ENCODE measurements at regions not wholly inside any gene's neighbourhood (a gene's known extent, or its start where the extent isn't known, plus 50 kb on each side); places are given as distances from the start of the nearest gene placed in this dataset.

DNA sequence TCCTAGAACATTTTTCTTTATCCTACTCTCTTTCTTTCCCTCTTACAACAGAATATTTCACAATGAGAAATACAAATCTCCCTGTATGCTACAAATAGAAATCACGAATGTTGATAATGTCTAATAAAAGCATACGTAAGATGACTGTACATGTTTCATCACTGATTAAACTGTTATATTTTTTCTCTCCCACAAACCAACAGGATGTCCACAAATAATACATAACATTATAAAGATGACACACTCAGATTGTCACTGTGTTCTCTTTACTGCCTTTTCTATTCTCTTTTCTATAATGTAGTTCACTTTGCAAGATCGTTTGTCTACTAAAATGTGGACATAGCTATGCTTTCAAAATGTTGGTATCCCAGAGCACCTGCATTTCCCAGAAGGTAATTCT is 90.7 kb upstream of the PARP8 start:
- no peak overlapping the region for H3K4me3 ChIP-seq (ENCODE audit: control insufficient read depth in 2 of 3, extremely low read depth in 1 of 3, insufficient read depth in 2 of 3, low read depth in 1 of 3, low read length in 3 of 3)
- H2AFZ ChIP-seq (ENCODE audit: control insufficient read depth, low read length): no peak overlapping the region
- no peaks in the 10 kb centered on the region for H3K4me1 ChIP-seq (ENCODE audit: control insufficient read depth, extremely low read depth, insufficient read depth, low read length)
- FAIRE-seq (no peak), DNase-seq (ENCODE audit: low read depth, low spot score) (no peak)
- H3K4me2 ChIP-seq (ENCODE audit: control insufficient read depth, extremely low read depth, insufficient read depth, low read depth, low read length): no peak overlapping the region
- dilution Hi-C loops (cut with MboI; ENCODE audit: extremely low pct_ligation_motif_present, low sequenced_read_pairs): no loop called here
- H3K9me1 ChIP-seq (ENCODE audit: control insufficient read depth, extremely low read depth, insufficient read depth, low read length): no peaks in the 10 kb centered on the region
- H3K9ac ChIP-seq (ENCODE audit: control insufficient read depth, extremely low read depth, insufficient read depth, low read length): no peak overlapping the region
- no peaks in the 10 kb centered on the region for H3K36me3 ChIP-seq (ENCODE audit: control insufficient read depth in 2 of 2, extremely low read depth in 1 of 2, insufficient read depth in 2 of 2, low read length in 2 of 2)
- no peak overlapping the region for H3K27ac ChIP-seq (ENCODE audit: control insufficient read depth, insufficient read depth, low read length)
- H3K27me3 ChIP-seq (ENCODE audit: control insufficient read depth, extremely low read depth, insufficient read depth, low read length): no peaks in the 10 kb centered on the region
- no peaks in the 10 kb centered on the region for H4K20me1 ChIP-seq (ENCODE audit: control insufficient read depth, extremely low read depth, insufficient read depth, low read length)
- no peaks in the 10 kb centered on the region for H3K79me2 ChIP-seq (ENCODE audit: control insufficient read depth, insufficient read depth, low read length)
- TF ChIP-seq, protein P1, sequence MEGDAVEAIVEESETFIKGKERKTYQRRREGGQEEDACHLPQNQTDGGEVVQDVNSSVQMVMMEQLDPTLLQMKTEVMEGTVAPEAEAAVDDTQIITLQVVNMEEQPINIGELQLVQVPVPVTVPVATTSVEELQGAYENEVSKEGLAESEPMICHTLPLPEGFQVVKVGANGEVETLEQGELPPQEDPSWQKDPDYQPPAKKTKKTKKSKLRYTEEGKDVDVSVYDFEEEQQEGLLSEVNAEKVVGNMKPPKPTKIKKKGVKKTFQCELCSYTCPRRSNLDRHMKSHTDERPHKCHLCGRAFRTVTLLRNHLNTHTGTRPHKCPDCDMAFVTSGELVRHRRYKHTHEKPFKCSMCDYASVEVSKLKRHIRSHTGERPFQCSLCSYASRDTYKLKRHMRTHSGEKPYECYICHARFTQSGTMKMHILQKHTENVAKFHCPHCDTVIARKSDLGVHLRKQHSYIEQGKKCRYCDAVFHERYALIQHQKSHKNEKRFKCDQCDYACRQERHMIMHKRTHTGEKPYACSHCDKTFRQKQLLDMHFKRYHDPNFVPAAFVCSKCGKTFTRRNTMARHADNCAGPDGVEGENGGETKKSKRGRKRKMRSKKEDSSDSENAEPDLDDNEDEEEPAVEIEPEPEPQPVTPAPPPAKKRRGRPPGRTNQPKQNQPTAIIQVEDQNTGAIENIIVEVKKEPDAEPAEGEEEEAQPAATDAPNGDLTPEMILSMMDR (optimal IDR thresholded peaks at IDR 0.05 in 1 of 3, IDR thresholded peaks at IDR 0.05 in 1 of 3, conservative IDR thresholded peaks at IDR 0.05 in 1 of 3; ENCODE audit: extremely low read depth in 1 of 3, insufficient read depth in 2 of 3, low read length in 3 of 3): no peak
- TF ChIP-seq EZH2 (IDR thresholded peaks at IDR 0.05; ENCODE audit: low read length): no peak
- H3K9me3 ChIP-seq (ENCODE audit: control insufficient read depth, low read depth, low read length): no peaks in the 10 kb centered on the region

DNA sequence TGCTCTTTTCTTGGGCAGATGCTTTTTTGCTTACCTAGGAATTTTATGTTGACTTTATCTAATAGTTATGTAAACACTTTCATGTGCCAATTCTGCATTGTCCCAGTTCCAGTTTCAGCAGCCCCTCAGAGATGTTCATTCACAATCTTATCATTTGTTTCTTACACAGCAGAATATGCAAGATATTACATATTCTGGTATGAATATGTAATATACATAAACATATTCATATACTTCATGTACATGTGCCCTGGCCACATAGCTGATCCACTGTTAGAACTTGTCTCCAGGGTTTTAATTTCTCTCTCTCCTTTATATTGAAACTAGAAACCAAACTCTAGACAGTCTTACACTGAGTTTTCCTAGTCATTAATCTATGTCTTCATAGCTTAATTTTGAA is 90.2 kb upstream of the PARP8 start:
- no peak for TF ChIP-seq EZH2 (IDR thresholded peaks at IDR 0.05; ENCODE audit: low read length)
- TF ChIP-seq, protein P1 (optimal IDR thresholded peaks at IDR 0.05 in 1 of 3, IDR thresholded peaks at IDR 0.05 in 1 of 3, conservative IDR thresholded peaks at IDR 0.05 in 1 of 3; ENCODE audit: extremely low read depth in 1 of 3, insufficient read depth in 2 of 3, low read length in 3 of 3): no peak
- FAIRE-seq: no peak

More for the DNA sequence above, 90.2 kb upstream of the PARP8 start:
- no peaks in the 10 kb centered on the region for H3K27me3 ChIP-seq (ENCODE audit: control insufficient read depth, extremely low read depth, insufficient read depth, low read length)
- no peaks in the 10 kb centered on the region for H3K9me3 ChIP-seq (ENCODE audit: control insufficient read depth, low read depth, low read length)
- no peak overlapping the region for H2AFZ ChIP-seq (ENCODE audit: control insufficient read depth, low read length)
- H3K9me1 ChIP-seq (ENCODE audit: control insufficient read depth, extremely low read depth, insufficient read depth, low read length): no peaks in the 10 kb centered on the region
- H3K79me2 ChIP-seq (ENCODE audit: control insufficient read depth, insufficient read depth, low read length): no peaks in the 10 kb centered on the region
- no peaks in the 10 kb centered on the region for H4K20me1 ChIP-seq (ENCODE audit: control insufficient read depth, extremely low read depth, insufficient read depth, low read length)
- dilution Hi-C loops (cut with MboI; ENCODE audit: extremely low pct_ligation_motif_present, low sequenced_read_pairs): no loop called here
- H3K4me2 ChIP-seq (ENCODE audit: control insufficient read depth, extremely low read depth, insufficient read depth, low read depth, low read length): no peak overlapping the region
- no peak for DNase-seq (ENCODE audit: low read depth, low spot score)
- no peak overlapping the region for H3K9ac ChIP-seq (ENCODE audit: control insufficient read depth, extremely low read depth, insufficient read depth, low read length)
- no peak overlapping the region for H3K4me3 ChIP-seq (ENCODE audit: control insufficient read depth in 2 of 3, extremely low read depth in 1 of 3, insufficient read depth in 2 of 3, low read depth in 1 of 3, low read length in 3 of 3)
- H3K27ac ChIP-seq (ENCODE audit: control insufficient read depth, insufficient read depth, low read length): no peak overlapping the region
- H3K4me1 ChIP-seq (ENCODE audit: control insufficient read depth, extremely low read depth, insufficient read depth, low read length): no peaks in the 10 kb centered on the region
- H3K36me3 ChIP-seq (ENCODE audit: control insufficient read depth in 2 of 2, extremely low read depth in 1 of 2, insufficient read depth in 2 of 2, low read length in 2 of 2): no peaks in the 10 kb centered on the region

Data from keratinocyte (primary cell).